Peyer's patch (tissue), 4 donors: ENCODE measurements at regions not wholly inside any gene's neighbourhood (a gene's known extent, or its start where the extent isn't known, plus 50 kb on each side); places are given as distances from the start of the nearest gene placed in this dataset.

ENCODE experiments used
- POLR2A ChIP-seq, 2 donors: fragments of 450-650 bp; IDR thresholded peaks; one replicate each; pipeline ENCODE4 v1.5.1; 2017; ENCODE audit warnings: antibody characterized with exemption in 2 of 2, mild to moderate bottlenecking in 2 of 2, moderate library complexity in 2 of 2
- TF ChIP-seq, protein P1 (sequence below), 6 experiments: fragments of 450-650 bp in 4 of 6; fragments of 200-600 bp in 2 of 6; sonication (generic) in 1 of 6; IDR thresholded peaks; one replicate each; pipeline ENCODE4 v1.5.1; 2017 to 2019; ENCODE audit warnings: antibody characterized with exemption in 6 of 6, mild to moderate bottlenecking in 3 of 6, moderate library complexity in 1 of 6

DNA sequence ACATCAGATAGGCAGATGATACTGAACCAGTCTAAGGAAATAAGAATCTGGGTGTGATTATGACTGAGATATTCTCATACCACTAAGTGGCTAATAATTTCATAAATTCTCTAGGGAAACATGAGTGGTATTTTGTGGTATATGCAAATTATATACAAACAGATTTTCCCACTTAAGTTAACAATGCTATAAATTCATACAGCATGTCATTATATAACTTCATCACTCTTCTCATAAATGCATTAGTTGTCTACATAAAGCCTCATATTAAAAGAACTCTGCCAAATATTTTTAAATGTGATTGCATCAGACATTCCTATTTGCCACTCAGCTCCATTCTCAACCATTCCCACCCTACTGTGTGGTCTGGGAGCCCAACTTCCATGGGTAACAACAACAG is 226.5 kb downstream of the TLE1 start:
- TF ChIP-seq POLR2A (IDR thresholded peaks at IDR 0.05), result no peak
- TF ChIP-seq, protein P1, sequence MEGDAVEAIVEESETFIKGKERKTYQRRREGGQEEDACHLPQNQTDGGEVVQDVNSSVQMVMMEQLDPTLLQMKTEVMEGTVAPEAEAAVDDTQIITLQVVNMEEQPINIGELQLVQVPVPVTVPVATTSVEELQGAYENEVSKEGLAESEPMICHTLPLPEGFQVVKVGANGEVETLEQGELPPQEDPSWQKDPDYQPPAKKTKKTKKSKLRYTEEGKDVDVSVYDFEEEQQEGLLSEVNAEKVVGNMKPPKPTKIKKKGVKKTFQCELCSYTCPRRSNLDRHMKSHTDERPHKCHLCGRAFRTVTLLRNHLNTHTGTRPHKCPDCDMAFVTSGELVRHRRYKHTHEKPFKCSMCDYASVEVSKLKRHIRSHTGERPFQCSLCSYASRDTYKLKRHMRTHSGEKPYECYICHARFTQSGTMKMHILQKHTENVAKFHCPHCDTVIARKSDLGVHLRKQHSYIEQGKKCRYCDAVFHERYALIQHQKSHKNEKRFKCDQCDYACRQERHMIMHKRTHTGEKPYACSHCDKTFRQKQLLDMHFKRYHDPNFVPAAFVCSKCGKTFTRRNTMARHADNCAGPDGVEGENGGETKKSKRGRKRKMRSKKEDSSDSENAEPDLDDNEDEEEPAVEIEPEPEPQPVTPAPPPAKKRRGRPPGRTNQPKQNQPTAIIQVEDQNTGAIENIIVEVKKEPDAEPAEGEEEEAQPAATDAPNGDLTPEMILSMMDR (IDR thresholded peaks at IDR 0.05), result no peak
